ENCODE measurements at regions not wholly inside any gene's neighbourhood (a gene's known extent, or its start where the extent isn't known, plus 50 kb on each side); places are given as distances from the start of the nearest gene placed in this dataset.
"Not testable (repeated sequence)": the region's sequence is repeated elsewhere in the genome, so short reads cannot be mapped to it uniquely, and the experiment has no call there.

DNA sequence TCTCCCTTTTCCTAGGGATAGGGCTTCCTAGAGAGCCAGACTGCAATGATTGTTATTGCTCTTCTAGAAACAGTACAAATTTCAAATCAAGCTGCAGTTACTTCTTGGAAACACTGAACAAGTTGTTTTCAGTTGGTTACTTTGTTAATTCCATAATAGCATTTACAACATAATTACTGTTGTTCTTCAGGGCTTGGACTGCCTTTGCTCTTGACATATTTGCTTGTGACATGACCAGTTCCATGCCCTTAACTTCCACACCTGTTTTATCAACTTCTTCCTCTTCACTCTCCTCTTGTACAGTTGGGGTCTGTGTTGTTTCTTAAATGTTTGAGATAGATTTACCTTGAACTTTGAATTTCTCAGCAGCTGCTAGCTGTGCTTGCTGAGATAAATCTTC is 104.4 kb downstream of the SEC23IP start:
- no peak for DNase-seq

DNA sequence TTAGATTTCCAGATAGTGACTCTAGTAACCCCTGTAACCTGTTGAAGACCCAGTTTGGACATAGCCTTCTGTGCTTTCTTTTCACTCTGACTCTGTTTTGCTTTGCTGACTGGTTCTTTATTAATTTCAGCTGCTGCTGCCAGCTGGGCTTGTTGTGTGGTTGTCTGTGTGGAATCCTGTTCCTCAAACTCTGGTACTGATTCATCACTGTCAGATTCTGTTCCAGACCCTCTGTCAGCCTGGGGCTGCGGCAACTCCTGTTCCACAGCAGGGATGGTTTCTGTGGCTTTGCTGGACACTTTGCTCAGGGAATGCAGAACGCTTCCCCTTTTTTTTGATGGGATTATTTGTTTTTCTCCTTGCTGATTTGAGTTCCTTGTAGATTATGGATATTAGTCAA is 104.9 kb downstream of the SEC23IP start:
- DNase-seq = no peak

- no peak for DNase-seq
Observed at GRCh38 chr10:120002785-120003184, 110.3 kb downstream of the SEC23IP start.

GRCh38 chr10:120005207-120006201 is 113.0 kb downstream of the SEC23IP start:
- no peak for DNase-seq

GRCh38 chr10:120007261-120007660 is 114.7 kb downstream of the SEC23IP start:
- no peak for DNase-seq

- DNase-seq = no peak
Observed at GRCh38 chr10:120011359-120012130, 119.0 kb downstream of the SEC23IP start.

DNA sequence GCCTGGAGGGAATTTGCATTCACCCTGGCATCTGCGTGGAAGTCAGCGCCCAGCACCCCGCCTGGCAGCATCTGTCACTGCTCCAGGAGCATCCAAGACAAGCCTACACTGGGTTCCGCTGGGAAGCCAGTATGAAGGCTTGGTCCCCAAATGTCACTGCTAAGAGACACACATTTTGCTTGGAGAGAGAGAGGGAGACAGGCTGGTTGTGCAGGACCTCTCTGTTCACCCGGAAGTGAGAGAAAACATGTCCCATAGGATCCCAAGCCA is 119.5 kb downstream of the SEC23IP start:
- no peak for DNase-seq

DNA sequence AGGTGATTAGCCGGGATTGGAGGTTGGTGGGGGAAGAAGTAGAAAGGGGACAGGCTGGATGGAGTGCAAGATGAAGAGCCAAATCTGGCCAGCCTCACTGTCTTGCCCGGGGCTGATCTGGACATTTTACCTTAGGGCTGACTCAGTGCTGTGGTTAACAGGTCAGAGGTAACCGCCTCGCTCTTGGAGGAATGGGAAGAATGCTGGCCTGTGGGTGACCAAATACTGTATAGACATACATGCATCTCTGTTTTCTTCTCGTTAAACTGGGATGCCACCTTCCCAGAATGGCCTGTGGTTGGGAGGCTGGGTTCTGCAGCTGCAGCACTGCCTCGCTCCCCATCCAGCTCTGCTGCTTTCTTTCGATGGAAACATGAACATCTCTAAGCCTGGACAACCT is 120.0 kb downstream of the SEC23IP start:
- DNase-seq = no peak

- no peak for DNase-seq
Observed at GRCh38 chr10:120014031-120014430, 121.5 kb downstream of the SEC23IP start.

- DNase-seq = no peak
Observed at GRCh38 chr10:120015064-120015463, 122.5 kb downstream of the SEC23IP start.

DNA sequence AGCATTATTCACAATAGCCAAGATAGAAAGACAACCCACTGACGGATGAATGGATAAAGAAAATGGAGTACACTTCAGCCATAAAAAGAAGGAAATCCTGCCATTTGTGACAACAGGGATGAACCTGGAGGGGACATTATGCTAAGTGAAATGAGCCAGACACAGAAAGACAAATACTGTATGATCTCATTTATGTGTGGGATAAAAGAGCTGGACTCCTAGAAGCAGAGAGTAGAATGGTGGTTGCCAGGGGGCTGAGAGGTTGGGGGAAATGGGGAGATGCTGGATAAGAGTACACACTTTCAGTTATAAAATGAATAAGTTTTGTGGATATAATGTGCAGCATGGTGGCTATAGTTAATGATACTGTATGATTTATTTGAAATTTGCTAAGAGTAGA is 124.4 kb downstream of the SEC23IP start:
- no peak for DNase-seq

DNA sequence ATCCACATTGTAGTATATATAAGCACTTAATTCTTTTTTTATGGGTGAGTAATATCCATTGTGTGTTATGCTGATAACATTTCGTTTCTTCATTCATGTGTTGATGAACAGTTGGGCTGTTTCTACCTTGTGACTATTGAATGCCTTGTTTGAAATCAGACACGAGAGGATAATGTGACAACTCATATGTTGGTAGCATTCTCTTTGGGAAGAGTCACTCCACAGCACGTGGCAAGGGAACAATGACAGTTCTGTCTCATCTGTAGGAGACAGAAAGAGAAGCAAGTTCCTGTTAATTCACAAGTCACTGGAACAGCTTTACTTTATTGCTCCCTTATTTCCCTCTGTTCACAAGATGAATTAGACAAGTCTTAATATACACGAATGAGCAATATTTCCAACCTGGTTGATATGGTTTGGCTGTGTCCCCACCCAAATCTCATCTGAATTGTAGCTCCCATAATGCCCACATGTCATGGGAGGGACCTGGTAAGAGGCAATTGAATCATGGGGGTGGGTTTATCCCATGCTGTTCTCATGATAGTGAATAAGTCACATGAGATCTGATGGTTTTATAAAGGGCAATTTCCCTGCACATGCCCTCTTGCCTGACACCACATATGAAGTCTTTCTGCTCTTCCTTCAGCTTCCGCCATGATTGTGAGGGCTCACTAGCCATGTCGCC is 125.3 kb downstream of the SEC23IP start:
- no peak for DNase-seq

GRCh38 chr10:120018695-120019094 is 126.2 kb downstream of the SEC23IP start:
- no peak for DNase-seq

DNA sequence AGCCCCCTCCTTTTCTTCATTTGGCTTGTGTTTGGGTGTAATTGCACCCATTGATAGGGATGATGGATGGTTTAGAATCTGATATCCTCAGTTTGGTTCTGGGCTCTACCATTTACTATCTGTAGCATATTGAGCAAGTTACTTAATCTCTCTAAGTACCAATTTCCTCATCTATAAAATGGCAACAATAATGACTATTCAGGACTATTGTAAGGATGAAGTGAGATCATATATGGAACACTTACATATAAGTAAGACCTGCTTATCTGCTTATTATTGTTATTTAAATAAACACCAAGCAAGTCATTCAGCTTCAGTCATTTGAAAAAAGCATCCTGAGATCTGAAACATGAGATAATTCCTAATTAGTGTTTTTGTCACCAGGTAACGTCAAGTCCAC is 127.0 kb downstream of the SEC23IP start:
- no peak for DNase-seq

- no peak for DNase-seq
Observed at GRCh38 chr10:120022357-120022756, 129.8 kb downstream of the SEC23IP start.

GRCh38 chr10:120034236-120034635 is 141.7 kb downstream of the SEC23IP start:
- no peak for DNase-seq

DNA sequence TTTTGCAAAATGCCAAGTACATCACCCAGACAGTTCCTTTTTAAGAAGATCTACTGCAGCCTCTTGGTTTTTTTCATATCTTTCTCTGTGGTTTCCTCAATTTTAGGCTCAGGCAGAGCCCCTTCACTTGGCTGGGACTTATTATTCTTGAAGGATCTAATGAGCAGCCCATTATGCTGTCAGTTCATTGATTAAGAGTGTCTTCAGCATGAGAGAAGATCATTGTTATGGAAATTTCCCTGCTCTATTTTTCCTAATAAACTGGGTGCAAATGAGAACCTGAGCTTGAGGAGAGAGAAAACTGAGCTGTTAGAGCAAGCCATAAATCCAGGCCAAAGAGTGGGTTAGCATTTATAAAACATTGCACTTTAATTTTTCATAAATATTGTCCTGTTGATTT is 146.5 kb downstream of the SEC23IP start:
- no peak for DNase-seq

- no peak for DNase-seq
Observed at GRCh38 chr10:120039826-120040225, 147.3 kb downstream of the SEC23IP start.

DNA sequence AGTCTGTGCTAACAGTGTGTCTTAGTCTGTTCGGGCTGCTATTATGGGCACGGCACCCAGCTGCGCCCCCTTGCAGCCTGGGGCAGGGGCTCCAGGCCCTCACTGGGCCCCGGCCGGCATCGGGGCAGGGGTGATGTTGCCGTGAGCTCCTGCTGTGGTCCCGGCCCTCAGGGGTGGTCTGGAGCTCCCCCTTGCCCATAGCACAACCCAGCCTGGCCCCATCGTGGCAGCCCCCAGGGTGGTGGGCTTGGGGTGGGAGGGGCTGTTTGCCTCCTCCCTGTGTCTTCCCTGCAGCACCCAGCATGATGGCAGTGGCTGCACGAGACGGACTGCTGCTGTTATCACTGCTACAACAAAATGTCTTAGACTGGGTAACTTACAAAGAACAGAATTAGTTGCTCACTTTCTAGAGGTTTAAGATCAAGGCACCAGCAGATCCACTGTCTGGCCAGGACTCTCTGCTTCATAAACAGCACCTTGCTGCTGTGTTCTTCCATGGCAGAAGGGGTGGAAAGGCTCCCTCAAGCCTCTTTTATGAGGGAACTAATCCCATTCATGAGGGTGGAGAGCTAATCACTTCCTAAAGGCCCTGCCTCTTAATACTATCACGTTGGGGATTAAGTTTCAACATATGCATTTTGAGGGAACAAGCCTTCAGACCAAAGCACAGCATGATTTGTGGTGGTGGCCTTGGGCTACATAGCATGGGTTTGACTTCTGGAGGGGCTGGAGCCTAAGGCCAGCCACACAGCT is 149.5 kb downstream of the SEC23IP start:
- no peak for DNase-seq

- no peak for DNase-seq
Observed at GRCh38 chr10:120042705-120043104, 150.2 kb downstream of the SEC23IP start.

- DNase-seq = not testable (repeated sequence)
Observed at GRCh38 chr10:120047373-120047772, 154.8 kb downstream of the SEC23IP start.

- DNase-seq = no peak
Observed at GRCh38 chr10:120047926-120048325, 155.4 kb downstream of the SEC23IP start.

GRCh38 chr10:120048391-120048790 is 155.9 kb downstream of the SEC23IP start:
- no peak for DNase-seq
